Keratinocyte (primary cell): ENCODE measurements at regions not wholly inside any gene's neighbourhood (a gene's known extent, or its start where the extent isn't known, plus 50 kb on each side); places are given as distances from the start of the nearest gene placed in this dataset.

Experiments used
- DNase-seq: peaks from one replicate; pipeline ENCODE4 v3.0.0-alpha.2; 2011; ENCODE audit warnings: low read depth, missing footprints, low spot score
- FAIRE-seq: peaks from 2 replicates; lab custom pipeline; 2011; peaks lifted over from hg19 to GRCh38; lab: Jason Lieb, UNC
- H2AFZ ChIP-seq: 2 replicates; pipeline ENCODE4 v1.6.0; 2012; ENCODE audit warnings: low read length, control low read depth, inconsistent platforms; ENCODE audit not compliant: control insufficient read depth
- H3K27ac ChIP-seq: 2 replicates; pipeline ENCODE4 v1.5.1; 2011; ENCODE audit warnings: low read length; ENCODE audit not compliant: control insufficient read depth, insufficient read depth
- H3K27me3 ChIP-seq: 3 replicates; pipeline ENCODE4 v1.6.0; 2011; ENCODE audit warnings: low read length; ENCODE audit not compliant: control insufficient read depth, insufficient read depth; ENCODE audit errors: extremely low read depth
- H3K36me3 ChIP-seq, 2 experiments: 2 replicates in 1 of 2; 3 replicates in 1 of 2; pipeline ENCODE4 v1.5.1; 2011; ENCODE audit warnings: low read length in 2 of 2, mild to moderate bottlenecking in 1 of 2; ENCODE audit not compliant: control insufficient read depth in 2 of 2, insufficient read depth in 2 of 2; ENCODE audit errors: extremely low read depth in 1 of 2
- H3K4me1 ChIP-seq: 3 replicates; pipeline ENCODE4 v1.5.1; 2011; ENCODE audit warnings: low read length; ENCODE audit not compliant: control insufficient read depth, insufficient read depth; ENCODE audit errors: extremely low read depth
- H3K4me2 ChIP-seq: 3 replicates; pipeline ENCODE4 v1.6.0; 2011; ENCODE audit warnings: low read depth, low read length; ENCODE audit not compliant: control insufficient read depth, insufficient read depth; ENCODE audit errors: extremely low read depth
- H3K4me3 ChIP-seq, 3 experiments: fragments of 200-600 bp in 1 of 3; sonication (generic) in 1 of 3; 2 replicates in 2 of 3; 3 replicates in 1 of 3; pipeline ENCODE4 v1.5.1; 2011 to 2016; ENCODE audit warnings: low read length in 3 of 3, mild to moderate bottlenecking in 3 of 3, control low read depth in 2 of 3, inconsistent platforms in 1 of 3, low read depth in 1 of 3, mixed read lengths in 1 of 3, mixed run types in 1 of 3, moderate library complexity in 1 of 3; ENCODE audit not compliant: control insufficient read depth in 2 of 3, insufficient read depth in 2 of 3; ENCODE audit errors: extremely low read depth in 1 of 3
- H3K79me2 ChIP-seq: 2 replicates; pipeline ENCODE4 v1.6.0; 2012; ENCODE audit warnings: low read length; ENCODE audit not compliant: control insufficient read depth, insufficient read depth
- H3K9ac ChIP-seq: 3 replicates; pipeline ENCODE4 v1.6.0; 2011; ENCODE audit warnings: low read length; ENCODE audit not compliant: control insufficient read depth, insufficient read depth; ENCODE audit errors: extremely low read depth
- H3K9me1 ChIP-seq: 3 replicates; pipeline ENCODE4 v1.6.0; 2011; ENCODE audit warnings: low read length; ENCODE audit not compliant: control insufficient read depth, insufficient read depth; ENCODE audit errors: extremely low read depth
- H3K9me3 ChIP-seq: 2 replicates; pipeline ENCODE4 v1.5.1; 2012; ENCODE audit warnings: low read depth, low read length; ENCODE audit not compliant: control insufficient read depth
- H4K20me1 ChIP-seq: 3 replicates; pipeline ENCODE4 v1.6.0; 2011; ENCODE audit warnings: low read length; ENCODE audit not compliant: control insufficient read depth, insufficient read depth; ENCODE audit errors: extremely low read depth
- EZH2 ChIP-seq: IDR thresholded peaks from one replicate; pipeline ENCODE4 v1.6.1; 2012; ENCODE audit warnings: inconsistent platforms, mild to moderate bottlenecking, low read length, moderate library complexity
- dilution Hi-C: fragments of 300-500 bp; cut with MboI; formaldehyde crosslinking; loops from one replicate; pipeline ENCODE4 v1.7.0; 2020; ENCODE audit warnings: low sequenced_read_pairs; ENCODE audit not compliant: extremely low pct_ligation_motif_present
- TF ChIP-seq, protein P1 (sequence below), 3 experiments: IDR thresholded peaks in 1 of 3; conservative IDR thresholded peaks in 1 of 3; optimal IDR thresholded peaks in 1 of 3; 2 replicates in 2 of 3; 3 replicates in 1 of 3; pipeline versions ENCODE3 to v1.5.1; 2011; ENCODE audit warnings: low read length in 3 of 3, mild to moderate bottlenecking in 3 of 3, moderate library complexity in 2 of 3, control low read depth in 1 of 3, inconsistent platforms in 1 of 3; ENCODE audit not compliant: insufficient read depth in 2 of 3; ENCODE audit errors: extremely low read depth in 1 of 3

DNA sequence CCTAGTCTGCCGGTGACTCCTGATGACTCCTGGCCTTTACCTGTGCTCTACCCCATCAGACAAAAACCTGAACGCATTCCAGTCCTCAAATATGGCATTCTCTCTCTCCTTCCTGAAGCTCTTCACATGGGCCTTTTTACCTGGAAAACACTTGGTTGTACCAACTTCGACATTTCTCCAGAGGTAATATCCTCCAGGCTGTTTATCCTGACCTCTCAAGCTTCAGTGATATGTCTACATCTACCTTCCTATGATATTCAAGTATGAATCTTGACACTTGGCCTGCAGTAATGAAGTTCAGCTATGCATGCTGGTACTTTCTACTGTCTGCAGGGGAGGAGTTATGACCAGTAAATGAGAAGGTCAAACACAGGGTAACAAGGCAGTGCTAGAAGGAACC, 901.8 kb downstream of the VRK1 start:
- dilution Hi-C loops = no loop called here
- Histone ChIP-seq H2AFZ (no peak overlapping the region), H3K9me3 (no peaks in the 10 kb centered on the region), H4K20me1 (no peaks in the 10 kb centered on the region), H3K27me3 (no peaks in the 10 kb centered on the region), H3K4me2 (no peak overlapping the region), H3K4me3 (no peak overlapping the region), H3K27ac (no peak overlapping the region), H3K36me3 (no peaks in the 10 kb centered on the region), H3K9ac (no peak overlapping the region), H3K9me1 (no peaks in the 10 kb centered on the region), H3K79me2 (no peaks in the 10 kb centered on the region), H3K4me1 (no peaks in the 10 kb centered on the region)
- FAIRE-seq (no peak), DNase-seq (no peak)
- TF ChIP-seq, protein P1, sequence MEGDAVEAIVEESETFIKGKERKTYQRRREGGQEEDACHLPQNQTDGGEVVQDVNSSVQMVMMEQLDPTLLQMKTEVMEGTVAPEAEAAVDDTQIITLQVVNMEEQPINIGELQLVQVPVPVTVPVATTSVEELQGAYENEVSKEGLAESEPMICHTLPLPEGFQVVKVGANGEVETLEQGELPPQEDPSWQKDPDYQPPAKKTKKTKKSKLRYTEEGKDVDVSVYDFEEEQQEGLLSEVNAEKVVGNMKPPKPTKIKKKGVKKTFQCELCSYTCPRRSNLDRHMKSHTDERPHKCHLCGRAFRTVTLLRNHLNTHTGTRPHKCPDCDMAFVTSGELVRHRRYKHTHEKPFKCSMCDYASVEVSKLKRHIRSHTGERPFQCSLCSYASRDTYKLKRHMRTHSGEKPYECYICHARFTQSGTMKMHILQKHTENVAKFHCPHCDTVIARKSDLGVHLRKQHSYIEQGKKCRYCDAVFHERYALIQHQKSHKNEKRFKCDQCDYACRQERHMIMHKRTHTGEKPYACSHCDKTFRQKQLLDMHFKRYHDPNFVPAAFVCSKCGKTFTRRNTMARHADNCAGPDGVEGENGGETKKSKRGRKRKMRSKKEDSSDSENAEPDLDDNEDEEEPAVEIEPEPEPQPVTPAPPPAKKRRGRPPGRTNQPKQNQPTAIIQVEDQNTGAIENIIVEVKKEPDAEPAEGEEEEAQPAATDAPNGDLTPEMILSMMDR (optimal IDR thresholded peaks at IDR 0.05 in 1 of 3, IDR thresholded peaks at IDR 0.05 in 1 of 3, conservative IDR thresholded peaks at IDR 0.05 in 1 of 3; ENCODE audit: extremely low read depth in 1 of 3, insufficient read depth in 2 of 3, low read length in 3 of 3) = no peak

DNA sequence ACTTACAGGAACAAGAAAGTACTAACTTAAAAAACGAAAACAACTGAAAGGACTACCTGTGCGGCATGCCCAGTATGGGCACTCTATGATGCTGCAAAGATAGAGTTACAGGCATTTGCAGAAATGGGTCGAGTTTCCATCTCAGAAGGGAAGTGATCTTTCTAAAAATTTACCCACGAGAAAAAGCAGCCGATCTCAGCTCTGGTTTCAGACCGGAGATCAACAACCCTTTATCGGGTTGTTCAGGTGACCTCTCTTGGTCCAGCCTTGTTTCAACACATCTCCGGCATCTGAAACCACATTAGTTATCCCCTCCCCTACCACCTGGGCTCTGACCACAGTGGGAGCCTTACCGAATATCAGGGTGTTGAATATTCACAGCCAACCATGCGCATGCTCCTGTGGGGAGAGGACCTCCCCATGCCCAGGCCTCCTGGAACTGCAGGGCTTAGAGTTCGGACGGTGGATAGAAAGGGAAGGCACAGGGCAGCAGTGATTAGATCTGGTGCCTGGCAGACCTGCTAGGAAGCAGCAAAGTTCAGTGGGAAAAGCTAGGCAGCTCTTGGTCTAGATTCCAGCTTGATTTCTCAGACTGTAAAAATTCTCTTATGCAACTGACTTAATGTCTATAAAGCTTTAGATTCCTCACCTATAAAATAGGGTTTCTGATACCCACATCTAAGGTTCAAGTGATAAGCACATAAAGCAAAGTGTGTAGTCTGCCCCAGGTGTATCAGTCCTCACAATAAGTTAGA, 906.0 kb downstream of the VRK1 start:
- Histone ChIP-seq H3K4me2 (no peak overlapping the region), H3K27ac (no peak overlapping the region), H3K4me1 (no peaks in the 10 kb centered on the region), H2AFZ (no peak overlapping the region), H3K4me3 (no peak overlapping the region), H3K36me3 (no peaks in the 10 kb centered on the region), H3K9me3 (no peaks in the 10 kb centered on the region), H4K20me1 (no peaks in the 10 kb centered on the region), H3K27me3 (no peaks in the 10 kb centered on the region), H3K9ac (no peak overlapping the region), H3K79me2 (no peaks in the 10 kb centered on the region), H3K9me1 (no peaks in the 10 kb centered on the region)
- TF ChIP-seq, protein P1 (optimal IDR thresholded peaks at IDR 0.05 in 1 of 3, IDR thresholded peaks at IDR 0.05 in 1 of 3, conservative IDR thresholded peaks at IDR 0.05 in 1 of 3; ENCODE audit: extremely low read depth in 1 of 3, insufficient read depth in 2 of 3, low read length in 3 of 3) = no peak
- no peak for TF ChIP-seq EZH2
- FAIRE-seq = no peak
- dilution Hi-C loops = no loop called here
- DNase-seq = no peak
